ENCODE measurements at regions not wholly inside any gene's neighbourhood (a gene's known extent, or its start where the extent isn't known, plus 50 kb on each side); places are given as distances from the start of the nearest gene placed in this dataset.

GRCh38 chr3:174715386-174715785 lies 143.7 kb upstream of the NAALADL2 start:
- Histone ChIP-seq H3K27ac (no peak overlapping the region), H3K4me1 (ENCODE audit: control insufficient read depth in 1 of 2, low read depth in 2 of 2) (no peaks in the 10 kb centered on the region), H3K9me3 (no peaks in the 10 kb centered on the region), H3K36me3 (no peaks in the 10 kb centered on the region), H3K4me3 (no peak overlapping the region), H3K27me3 (replicated peaks; ENCODE audit: insufficient read depth) (no peaks in the 10 kb centered on the region)
- TF ChIP-seq CTCF (IDR thresholded peaks at IDR 0.05) = no peak
- ATAC-seq (ENCODE audit: insufficient number of reproducible peaks, low FRiP score, low read depth) = no peak
- DNase-seq (ENCODE audit: low spot score) = no peak

- DNase-seq (ENCODE audit: low spot score) = no peak
- H3K36me3 ChIP-seq = no peaks in the 10 kb centered on the region
Observed at GRCh38 chr3:174716956-174717505, 142.1 kb upstream of the NAALADL2 start.

GRCh38 chr3:174720717-174721116 lies 138.4 kb upstream of the NAALADL2 start:
- no peak overlapping the region for H3K4me3 ChIP-seq
- no peak for ATAC-seq (ENCODE audit: insufficient number of reproducible peaks, low FRiP score, low read depth)
- no peak for TF ChIP-seq CTCF (IDR thresholded peaks at IDR 0.05)

More at GRCh38 chr3:174716956-174717505, 142.1 kb upstream of the NAALADL2 start:
- no peak for TF ChIP-seq CTCF (IDR thresholded peaks at IDR 0.05)
- Histone ChIP-seq H3K4me3 (no peak overlapping the region), H3K27ac (no peak overlapping the region), H3K4me1 (ENCODE audit: control insufficient read depth in 1 of 2, low read depth in 2 of 2) (no peaks in the 10 kb centered on the region), H3K27me3 (replicated peaks; ENCODE audit: insufficient read depth) (no peaks in the 10 kb centered on the region), H3K9me3 (no peaks in the 10 kb centered on the region)
- no peak for ATAC-seq (ENCODE audit: insufficient number of reproducible peaks, low FRiP score, low read depth)

GRCh38 chr3:174725303-174725702 lies 133.8 kb upstream of the NAALADL2 start:
- no peak for TF ChIP-seq CTCF (IDR thresholded peaks at IDR 0.05)
- Histone ChIP-seq H3K4me1 (ENCODE audit: control insufficient read depth in 1 of 2, low read depth in 2 of 2) (no peaks in the 10 kb centered on the region), H3K4me3 (no peak overlapping the region), H3K36me3 (no peaks in the 10 kb centered on the region), H3K27me3 (replicated peaks; ENCODE audit: insufficient read depth) (no peaks in the 10 kb centered on the region), H3K27ac (no peak overlapping the region), H3K9me3 (no peaks in the 10 kb centered on the region)
- no peak for DNase-seq (ENCODE audit: low spot score)
- no peak for ATAC-seq (ENCODE audit: insufficient number of reproducible peaks, low FRiP score, low read depth)

More at GRCh38 chr3:174720717-174721116, 138.4 kb upstream of the NAALADL2 start:
- Histone ChIP-seq H3K4me1 (ENCODE audit: control insufficient read depth in 1 of 2, low read depth in 2 of 2) (no peaks in the 10 kb centered on the region), H3K9me3 (no peaks in the 10 kb centered on the region), H3K27me3 (replicated peaks; ENCODE audit: insufficient read depth) (no peaks in the 10 kb centered on the region), H3K36me3 (no peaks in the 10 kb centered on the region), H3K27ac (no peak overlapping the region)
- no peak for DNase-seq (ENCODE audit: low spot score)

GRCh38 chr3:174737966-174738365 lies 121.2 kb upstream of the NAALADL2 start:
- Histone ChIP-seq H3K27me3 (replicated peaks; ENCODE audit: insufficient read depth) (no peaks in the 10 kb centered on the region), H3K4me1 (ENCODE audit: control insufficient read depth in 1 of 2, low read depth in 2 of 2) (no peaks in the 10 kb centered on the region), H3K27ac (no peak overlapping the region), H3K4me3 (no peak overlapping the region), H3K36me3 (no peaks in the 10 kb centered on the region), H3K9me3 (no peaks in the 10 kb centered on the region)
- TF ChIP-seq CTCF (IDR thresholded peaks at IDR 0.05) = no peak
- no peak for ATAC-seq (ENCODE audit: insufficient number of reproducible peaks, low FRiP score, low read depth)
- no peak for DNase-seq (ENCODE audit: low spot score)

All from thoracic aorta (tissue), 2 donors.